ENCODE measurements at regions not wholly inside any gene's neighbourhood (a gene's known extent, or its start where the extent isn't known, plus 50 kb on each side); places are given as distances from the start of the nearest gene placed in this dataset.
"Not testable (repeated sequence)": the region's sequence is repeated elsewhere in the genome, so short reads cannot be mapped to it uniquely, and the experiment has no call there.

- no peaks in the 10 kb centered on the region for H3K9me3 ChIP-seq (ENCODE audit: control insufficient read depth, low read length)
- no peaks in the 10 kb centered on the region for H3K4me1 ChIP-seq
- H3K27me3 ChIP-seq (ENCODE audit: control insufficient read depth, insufficient read depth, low read length), result peaks cover 4% of the 10 kb centered on the region
- no peaks in the 10 kb centered on the region for H3K79me2 ChIP-seq
- H3K27ac ChIP-seq, result no peak overlapping the region
- no peak overlapping the region for H2AFZ ChIP-seq
- no peak overlapping the region for H3K4me3 ChIP-seq (ENCODE audit: low read depth, low read length)
- no peak overlapping the region for H3K9ac ChIP-seq
- no peaks in the 10 kb centered on the region for H3K36me3 ChIP-seq (ENCODE audit: control insufficient read depth, insufficient read depth, low read length)
- H3K4me2 ChIP-seq (ENCODE audit: low read length), result no peak overlapping the region
- TF ChIP-seq CTCF (IDR thresholded peaks at IDR 0.05), result no peak
These were observed 59.9 kb upstream of the CYRIA start for GRCh38 chr2:16725549-16725948.

- no peak for TF ChIP-seq CTCF (IDR thresholded peaks at IDR 0.05)
- Histone ChIP-seq H3K79me2 (no peaks in the 10 kb centered on the region), H3K4me1 (no peaks in the 10 kb centered on the region), H3K4me3 (ENCODE audit: low read depth, low read length) (no peak overlapping the region), H3K9ac (no peak overlapping the region), H3K27ac (no peak overlapping the region), H3K4me2 (ENCODE audit: low read length) (no peak overlapping the region), H3K27me3 (ENCODE audit: control insufficient read depth, insufficient read depth, low read length) (peaks cover 4% of the 10 kb centered on the region), H2AFZ (no peak overlapping the region), H3K9me3 (ENCODE audit: control insufficient read depth, low read length) (no peaks in the 10 kb centered on the region), H3K36me3 (ENCODE audit: control insufficient read depth, insufficient read depth, low read length) (no peaks in the 10 kb centered on the region)
These were observed 57.0 kb upstream of the CYRIA start for GRCh38 chr2:16722677-16723076.

- Histone ChIP-seq H3K36me3 (ENCODE audit: control insufficient read depth, insufficient read depth, low read length) (no peaks in the 10 kb centered on the region), H3K27ac (no peak overlapping the region), H3K4me1 (no peaks in the 10 kb centered on the region), H3K4me2 (ENCODE audit: low read length) (no peak overlapping the region), H3K9me3 (ENCODE audit: control insufficient read depth, low read length) (no peaks in the 10 kb centered on the region), H2AFZ (no peak overlapping the region), H3K79me2 (no peaks in the 10 kb centered on the region), H3K9ac (no peak overlapping the region), H3K4me3 (ENCODE audit: low read depth, low read length) (no peak overlapping the region), H3K27me3 (ENCODE audit: control insufficient read depth, insufficient read depth, low read length) (peaks cover 4% of the 10 kb centered on the region)
- TF ChIP-seq CTCF (IDR thresholded peaks at IDR 0.05), result no peak
These were observed 56.5 kb upstream of the CYRIA start for GRCh38 chr2:16722126-16722525.

GRCh38 chr2:16721529-16721928 is 55.9 kb upstream of the CYRIA start:
- H2AFZ ChIP-seq; H3K4me2 ChIP-seq (ENCODE audit: low read length); H3K4me3 ChIP-seq (ENCODE audit: low read depth, low read length); H3K79me2 ChIP-seq; H3K9ac ChIP-seq; H3K4me1 ChIP-seq; H3K9me3 ChIP-seq (ENCODE audit: control insufficient read depth, low read length); H3K36me3 ChIP-seq (ENCODE audit: control insufficient read depth, insufficient read depth, low read length); H3K27me3 ChIP-seq (ENCODE audit: control insufficient read depth, insufficient read depth, low read length); H3K27ac ChIP-seq: not testable (repeated sequence)

- not testable (repeated sequence) for H3K9ac ChIP-seq; H3K4me3 ChIP-seq (ENCODE audit: low read depth, low read length); H2AFZ ChIP-seq; H3K27me3 ChIP-seq (ENCODE audit: control insufficient read depth, insufficient read depth, low read length); H3K79me2 ChIP-seq; H3K4me1 ChIP-seq; H3K9me3 ChIP-seq (ENCODE audit: control insufficient read depth, low read length); H3K27ac ChIP-seq; H3K4me2 ChIP-seq (ENCODE audit: low read length); H3K36me3 ChIP-seq (ENCODE audit: control insufficient read depth, insufficient read depth, low read length)
These were observed 55.1 kb upstream of the CYRIA start for GRCh38 chr2:16720737-16721136.

- Histone ChIP-seq H3K4me2 (ENCODE audit: low read length) (no peak overlapping the region), H3K9ac (no peak overlapping the region), H3K36me3 (ENCODE audit: control insufficient read depth, insufficient read depth, low read length) (no peaks in the 10 kb centered on the region), H3K27ac (no peak overlapping the region), H3K27me3 (ENCODE audit: control insufficient read depth, insufficient read depth, low read length) (peaks cover 4% of the 10 kb centered on the region), H3K4me1 (no peaks in the 10 kb centered on the region), H3K79me2 (no peaks in the 10 kb centered on the region), H2AFZ (no peak overlapping the region), H3K9me3 (ENCODE audit: control insufficient read depth, low read length) (no peaks in the 10 kb centered on the region), H3K4me3 (ENCODE audit: low read depth, low read length) (no peak overlapping the region)
- TF ChIP-seq CTCF (IDR thresholded peaks at IDR 0.05), result no peak
These were observed 53.8 kb upstream of the CYRIA start for GRCh38 chr2:16719485-16719808.

Data from parathyroid adenoma (tissue), 2 donors.